ENCODE measurements at regions not wholly inside any gene's neighbourhood (a gene's known extent, or its start where the extent isn't known, plus 50 kb on each side); places are given as distances from the start of the nearest gene placed in this dataset.

DNA sequence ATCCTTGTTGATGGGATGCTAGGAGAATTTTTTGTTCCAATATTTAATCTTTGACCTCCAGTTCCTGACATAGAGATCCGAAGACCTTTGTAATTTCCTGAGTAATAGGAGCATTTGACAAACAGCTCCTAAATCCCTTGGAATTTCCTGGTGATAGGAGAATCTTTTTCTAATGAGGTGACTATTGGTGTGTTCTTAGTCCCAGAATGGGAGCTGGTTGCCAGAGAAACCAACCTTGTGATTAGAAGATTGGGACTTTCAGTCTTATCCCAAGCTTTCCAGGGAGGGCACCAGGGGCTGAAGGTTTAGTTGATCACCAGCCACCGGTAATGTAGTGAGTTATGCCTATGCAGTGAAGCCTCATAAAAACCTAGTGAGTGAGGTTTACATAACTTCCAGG lies 170.9 kb downstream of the KDM5D start:
- TF ChIP-seq, protein P1, sequence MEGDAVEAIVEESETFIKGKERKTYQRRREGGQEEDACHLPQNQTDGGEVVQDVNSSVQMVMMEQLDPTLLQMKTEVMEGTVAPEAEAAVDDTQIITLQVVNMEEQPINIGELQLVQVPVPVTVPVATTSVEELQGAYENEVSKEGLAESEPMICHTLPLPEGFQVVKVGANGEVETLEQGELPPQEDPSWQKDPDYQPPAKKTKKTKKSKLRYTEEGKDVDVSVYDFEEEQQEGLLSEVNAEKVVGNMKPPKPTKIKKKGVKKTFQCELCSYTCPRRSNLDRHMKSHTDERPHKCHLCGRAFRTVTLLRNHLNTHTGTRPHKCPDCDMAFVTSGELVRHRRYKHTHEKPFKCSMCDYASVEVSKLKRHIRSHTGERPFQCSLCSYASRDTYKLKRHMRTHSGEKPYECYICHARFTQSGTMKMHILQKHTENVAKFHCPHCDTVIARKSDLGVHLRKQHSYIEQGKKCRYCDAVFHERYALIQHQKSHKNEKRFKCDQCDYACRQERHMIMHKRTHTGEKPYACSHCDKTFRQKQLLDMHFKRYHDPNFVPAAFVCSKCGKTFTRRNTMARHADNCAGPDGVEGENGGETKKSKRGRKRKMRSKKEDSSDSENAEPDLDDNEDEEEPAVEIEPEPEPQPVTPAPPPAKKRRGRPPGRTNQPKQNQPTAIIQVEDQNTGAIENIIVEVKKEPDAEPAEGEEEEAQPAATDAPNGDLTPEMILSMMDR (IDR thresholded peaks at IDR 0.05 in 4 of 5, conservative IDR thresholded peaks at IDR 0.05 in 1 of 5): no peak
- TF ChIP-seq POLR2A (IDR thresholded peaks at IDR 0.05): no peak

All from gastrocnemius medialis (tissue), 4 donors.